K562 (cell line): ENCODE measurements at regions not wholly inside any gene's neighbourhood (a gene's known extent, or its start where the extent isn't known, plus 50 kb on each side); places are given as distances from the start of the nearest gene placed in this dataset.

ENCODE experiments used
- ATAC-seq: fragments of 200-7000 bp; cut with Tn5 transposase; 3 replicates; pipeline ENCODE4 v1.9.1; 2020; ENCODE audit warnings: moderate library complexity
- BruUV-seq: library from RNA; stranded (reverse); fragments of 400-500 nt; replicated peaks from 2 replicates; lab custom pipeline; 2021; lab: Mats Ljungman, UMichigan
- CTCF ChIA-PET: fragments of 300-600 bp; formaldehyde crosslinking; extraction: SDS; loops from one replicate; lab custom pipeline; 2021; ENCODE audit warnings: low intra/inter-chr PET ratio; lab: Yijun Ruan, JAX
- POLR2A ChIA-PET: fragments of 300-600, 350-650 bp; sonication (Branson Sonifier 250); formaldehyde crosslinking; extraction: SDS; loops from one replicate; lab custom pipeline; 2021; ENCODE audit warnings: antibody characterized with exemption, inconsistent platforms; lab: Yijun Ruan, JAX
- DNase-seq, 4 experiments: peaks; one replicate each; pipeline versions ENCODE4 v3.0.0 to v3.0.0-alpha.2; 2011 to 2018; ENCODE audit warnings: low spot score in 3 of 4, mixed read lengths in 3 of 4; ENCODE audit errors: extremely low read depth in 1 of 4
- FAIRE-seq: peaks from 2 replicates; lab custom pipeline; 2011; peaks lifted over from hg19 to GRCh38; lab: Jason Lieb, UNC
- H2AFZ ChIP-seq: 2 replicates; pipeline ENCODE4 v1.6.0; 2011; ENCODE audit warnings: low read depth, low read length, control low read depth, inconsistent platforms
- H3K27ac ChIP-seq: fragments of 200-600 bp; 3 replicates; pipeline ENCODE4 v1.8.0; 2011; ENCODE audit warnings: low read depth, mild to moderate bottlenecking, control low read depth, inconsistent platforms, low read length, moderate library complexity, mixed read lengths; ENCODE audit errors: extremely low read depth
- H3K27me3 ChIP-seq, 2 experiments: fragments of 300-600 bp in 1 of 2; 2 replicates in 1 of 2; 3 replicates in 1 of 2; pipeline versions ENCODE4 v1.6.0 to v1.8.0; 2011; ENCODE audit warnings: inconsistent platforms in 2 of 2, low read length in 2 of 2, mild to moderate bottlenecking in 1 of 2, mixed read lengths in 1 of 2, moderate library complexity in 1 of 2; ENCODE audit not compliant: control insufficient read depth in 2 of 2, insufficient read depth in 2 of 2
- H3K36me3 ChIP-seq: fragments of 300-600 bp; 3 replicates; pipeline ENCODE4 v1.8.0; 2011; ENCODE audit warnings: mild to moderate bottlenecking, low read length, inconsistent platforms; ENCODE audit not compliant: control insufficient read depth, insufficient read depth
- H3K4me1 ChIP-seq, 2 experiments: fragments of 200-600 bp in 1 of 2; replicated peaks in 1 of 2; 2 replicates in 1 of 2; 3 replicates in 1 of 2; pipeline versions ENCODE4 v1.5.1 to v1.8.0; 2011; ENCODE audit warnings: inconsistent platforms in 2 of 2, low read length in 2 of 2, mild to moderate bottlenecking in 1 of 2, mixed read lengths in 1 of 2, moderate library complexity in 1 of 2; ENCODE audit not compliant: control insufficient read depth in 2 of 2, insufficient read depth in 2 of 2
- H3K4me2 ChIP-seq: 2 replicates; pipeline ENCODE4 v1.6.1; 2011; ENCODE audit warnings: low read length, control low read depth, inconsistent platforms, mixed read lengths; ENCODE audit not compliant: insufficient read depth
- H3K4me3 ChIP-seq: fragments of 200-600 bp; sonication (generic), shearing (Covaris generic); 2 replicates; pipeline ENCODE4 v1.5.1; 2016; ENCODE audit warnings: control low read depth, inconsistent platforms
- H3K79me2 ChIP-seq: fragments of 200-600 bp; 3 replicates; pipeline ENCODE4 v1.8.0; 2011; ENCODE audit warnings: low read length, inconsistent platforms; ENCODE audit not compliant: control insufficient read depth, insufficient read depth
- H3K9ac ChIP-seq, 2 experiments: 2 replicates each; pipeline versions ENCODE4 v1.6.0 to v1.6.1; 2011; ENCODE audit warnings: low read depth in 2 of 2, low read length in 2 of 2, control low read depth in 1 of 2, inconsistent platforms in 1 of 2, mild to moderate bottlenecking in 1 of 2, mixed read lengths in 1 of 2; ENCODE audit not compliant: insufficient read depth in 1 of 2
- H3K9me1 ChIP-seq: one replicate; pipeline ENCODE4 v1.6.0; 2011; ENCODE audit warnings: inconsistent platforms, mild to moderate bottlenecking, low read length, moderate library complexity; ENCODE audit not compliant: control insufficient read depth, insufficient read depth
- H3K9me3 ChIP-seq: replicated peaks from 2 replicates; pipeline ENCODE4 v1.5.1; 2011; ENCODE audit warnings: low read depth, low read length, inconsistent platforms; ENCODE audit not compliant: control insufficient read depth, insufficient read depth
- H4K20me1 ChIP-seq: replicated peaks from 2 replicates; pipeline ENCODE4 v1.6.1; 2011; ENCODE audit warnings: low read length, inconsistent platforms, mixed read lengths; ENCODE audit not compliant: control insufficient read depth, insufficient read depth
- ELF2 ChIP-seq: fragments of 250-450 bp; sonication (Bioruptor Pico); IDR thresholded peaks from 2 replicates; pipeline ENCODE4 v1.5.0; 2021; ENCODE audit warnings: mild to moderate bottlenecking
- EP400 ChIP-seq: fragments of 450-650 bp; IDR thresholded peaks from 2 replicates; pipeline ENCODE4 v1.6.1; 2017; ENCODE audit warnings: antibody characterized with exemption, mild to moderate bottlenecking, moderate library complexity
- FOXA1 ChIP-seq: fragments of 450-650 bp; IDR thresholded peaks from 2 replicates; pipeline ENCODE4 v1.6.1; 2016; ENCODE audit warnings: mild to moderate bottlenecking, borderline replicate concordance
- ILK ChIP-seq: fragments of 450-650 bp; IDR thresholded peaks from 2 replicates; pipeline ENCODE4 v1.6.1; 2016; ENCODE audit warnings: missing genetic modification characterization, low read depth, mild to moderate bottlenecking, missing compliant biosample characterization, moderate library complexity, borderline replicate concordance
- L3MBTL2 ChIP-seq: fragments of 450-650 bp; IDR thresholded peaks from 2 replicates; pipeline ENCODE4 v1.6.1; 2016; ENCODE audit warnings: mild to moderate bottlenecking, moderate library complexity
- MTA3 ChIP-seq: fragments of 450-650 bp; formaldehyde crosslinking; IDR thresholded peaks from 2 replicates; pipeline ENCODE4 v1.6.1; 2017; ENCODE audit warnings: mild to moderate bottlenecking, borderline replicate concordance
- MTF1 ChIP-seq: fragments of 250-450 bp; sonication (Bioruptor Pico); IDR thresholded peaks from 2 replicates; pipeline ENCODE4 v1.9.0; 2021; ENCODE audit warnings: moderate library complexity, mild to moderate bottlenecking, inconsistent platforms, borderline replicate concordance
- NCOA1 ChIP-seq: fragments of 450-650 bp; IDR thresholded peaks from 2 replicates; pipeline ENCODE4 v1.6.1; 2016; ENCODE audit warnings: low read depth
- RBFOX2 ChIP-seq: fragments of 200-400 bp; formaldehyde crosslinking; IDR thresholded peaks from 2 replicates; pipeline ENCODE4 v1.6.1; 2017; ENCODE audit warnings: low read depth, mild to moderate bottlenecking, low read length, moderate library complexity
- SIN3B ChIP-seq: fragments of 450-650 bp; IDR thresholded peaks from 2 replicates; pipeline ENCODE4 v1.6.1; 2017; ENCODE audit warnings: low read depth, mild to moderate bottlenecking, moderate library complexity
- SNAPC5 ChIP-seq: fragments of 250-450 bp; sonication (Bioruptor Pico); IDR thresholded peaks from 2 replicates; pipeline ENCODE4 v1.8.0; 2021; ENCODE audit warnings: moderate library complexity, mild to moderate bottlenecking, inconsistent platforms
- TAF9B ChIP-seq: fragments of 450-650 bp; IDR thresholded peaks from 2 replicates; pipeline ENCODE4 v1.6.1; 2018; ENCODE audit warnings: mild to moderate bottlenecking; ENCODE audit not compliant: partially characterized antibody
- TFAP4 ChIP-seq: sonication (generic); formaldehyde crosslinking; IDR thresholded peaks from 2 replicates; pipeline ENCODE4 v1.8.0; 2022; ENCODE audit warnings: missing genetic modification reagents, mild to moderate bottlenecking, moderate library complexity, borderline replicate concordance
- ZNF165 ChIP-seq: fragments of 250-450 bp; sonication (Bioruptor Pico); IDR thresholded peaks from 2 replicates; pipeline ENCODE4 v1.4.0; 2020; ENCODE audit warnings: borderline replicate concordance
- ZNF384 ChIP-seq: IDR thresholded peaks from 2 replicates; pipeline ENCODE4 v1.6.1; 2012; ENCODE audit warnings: low read depth, low read length, improper control_type of control experiment
- WGBS: fragments of 100-300 bp; shearing (Covaris generic); methylation state at CpG from one replicate; pipeline ENCODE4 v1.1.6; 2016; ENCODE audit warnings: low coverage, mixed read lengths; ENCODE audit not compliant: insufficient coverage; ENCODE audit errors: missing lambda C conversion rate; 5-methylcytosine and 5-hydroxymethylcytosine counted together
- in situ Hi-C: fragments of 300-500 bp; cut with MboI; formaldehyde crosslinking; loops from 4 replicates; pipeline ENCODE4 v1.15.0; 2018; ENCODE audit warnings: inconsistent platforms, mixed read lengths
- intact Hi-C: fragments of 100-400 bp; cut with micrococcal nuclease; formaldehyde crosslinking; loops from 2 replicates; pipeline ENCODE4 v1.14.2; 2022

DNA sequence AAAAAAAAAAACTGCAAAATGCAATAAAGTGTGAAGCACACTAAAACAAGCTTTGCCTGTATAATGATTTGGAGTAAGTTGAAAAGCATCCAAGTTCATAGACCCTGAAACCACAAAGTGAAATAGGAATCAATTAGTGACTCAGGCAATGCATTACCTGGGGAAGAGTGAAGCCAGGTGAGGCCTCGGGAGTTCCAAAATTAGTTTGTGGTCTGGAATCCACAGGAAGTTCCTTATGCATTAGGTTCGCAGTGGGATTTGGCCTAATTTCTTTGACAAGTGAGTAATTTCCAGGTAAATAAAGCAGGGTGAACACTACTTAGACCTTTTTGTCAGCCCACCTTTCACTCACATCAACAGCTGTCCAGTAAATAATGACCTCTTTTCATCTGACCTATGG lies 490.8 kb downstream of the CBLN4 start:
- intact Hi-C loops (no loop called here), in situ Hi-C loops (no loop called here)
- H3K36me3 ChIP-seq = no peaks in the 10 kb centered on the region
- H4K20me1 ChIP-seq = no peaks in the 10 kb centered on the region
- H3K4me1 ChIP-seq = no peaks in the 10 kb centered on the region
- H3K9ac ChIP-seq = no peak overlapping the region
- no peaks in the 10 kb centered on the region for H3K27me3 ChIP-seq
- WGBS = 0% methylated on average over 2 of the region's 2 CpGs
- TF ChIP-seq ZNF165 (CRISPR knock-in tag) = no peak
- H3K4me3 ChIP-seq = no peak overlapping the region
- no peaks in the 10 kb centered on the region for H3K79me2 ChIP-seq
- no peaks in the 10 kb centered on the region for H3K9me3 ChIP-seq
- BruUV-seq = no TSS peak
- no peak for DNase-seq
- no peak for ATAC-seq
- H2AFZ ChIP-seq = no peak overlapping the region
- no peak overlapping the region for H3K4me2 ChIP-seq
- FAIRE-seq = no peak
- CTCF ChIA-PET = no interaction called here
- POLR2A ChIA-PET = no interaction called here
- H3K9me1 ChIP-seq = no peaks in the 10 kb centered on the region
- no peak overlapping the region for H3K27ac ChIP-seq

DNA sequence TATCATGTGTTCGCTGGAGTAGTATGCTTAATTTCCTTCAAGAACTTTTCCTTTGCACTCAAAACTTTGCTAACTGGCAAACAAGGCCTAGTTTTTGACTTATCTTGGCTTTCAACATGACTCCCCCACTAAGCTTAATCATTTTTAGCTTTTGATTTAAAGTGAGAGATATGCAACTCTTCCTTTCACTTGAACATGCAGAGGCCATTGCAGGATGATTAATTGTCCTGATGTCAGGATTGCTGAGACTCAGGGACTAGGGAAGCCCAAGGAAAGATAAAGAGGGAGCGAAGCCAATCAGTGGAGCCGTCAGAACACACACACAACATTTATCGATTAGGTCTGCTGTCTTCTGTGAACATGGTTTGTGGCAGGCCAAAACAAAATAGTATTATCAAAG lies 491.4 kb downstream of the CBLN4 start:
- intact Hi-C loops = no loop called here
- H3K4me3 ChIP-seq = no peak overlapping the region
- H3K9ac ChIP-seq = no peak overlapping the region
- DNase-seq = no peak
- no peaks in the 10 kb centered on the region for H3K27me3 ChIP-seq
- ChIA-PET POLR2A (no interaction called here), CTCF (no interaction called here)
- no peaks in the 10 kb centered on the region for H3K79me2 ChIP-seq
- H3K9me3 ChIP-seq = no peaks in the 10 kb centered on the region
- no peak overlapping the region for H3K27ac ChIP-seq
- H3K36me3 ChIP-seq = no peaks in the 10 kb centered on the region
- H3K9me1 ChIP-seq = no peaks in the 10 kb centered on the region
- ATAC-seq = no peak
- WGBS = 0% methylated on average over 4 of the region's 4 CpGs
- H4K20me1 ChIP-seq = no peaks in the 10 kb centered on the region
- FAIRE-seq = no peak
- no TSS peak for BruUV-seq
- in situ Hi-C loops = no loop called here
- no peak overlapping the region for H2AFZ ChIP-seq
- no peaks in the 10 kb centered on the region for H3K4me1 ChIP-seq
- no peak overlapping the region for H3K4me2 ChIP-seq
- TF ChIP-seq SIN3B (no peak), TFAP4 (CRISPR knock-in tag) (no peak), EP400 (no peak), SNAPC5 (CRISPR knock-in tag) (no peak), FOXA1 (no peak), ELF2 (CRISPR knock-in tag) (no peak), ILK (no peak), MTF1 (CRISPR knock-in tag) (no peak), TAF9B (no peak), ZNF384 (no peak), L3MBTL2 (no peak), MTA3 (no peak), RBFOX2 (no peak), NCOA1 (no peak)
